GM23338 (cell line): ENCODE measurements at regions not wholly inside any gene's neighbourhood (a gene's known extent, or its start where the extent isn't known, plus 50 kb on each side); places are given as distances from the start of the nearest gene placed in this dataset.

Experiments used
- POLR2AphosphoS5 ChIP-seq: IDR thresholded peaks from 2 replicates; pipeline ENCODE4 v1.6.1; 2016; ENCODE audit warnings: antibody characterized with exemption, low read depth
- TF ChIP-seq, protein P1 (sequence below), 2 experiments: fragments of 200-600 bp in 1 of 2; sonication (generic) in 1 of 2; conservative IDR thresholded peaks; 2 replicates each; pipeline versions ENCODE4 v1.5.1 to v1.6.1; 2016 to 2017; ENCODE audit warnings: antibody characterized with exemption in 2 of 2, low read depth in 2 of 2, mild to moderate bottlenecking in 2 of 2, moderate library complexity in 1 of 2

DNA sequence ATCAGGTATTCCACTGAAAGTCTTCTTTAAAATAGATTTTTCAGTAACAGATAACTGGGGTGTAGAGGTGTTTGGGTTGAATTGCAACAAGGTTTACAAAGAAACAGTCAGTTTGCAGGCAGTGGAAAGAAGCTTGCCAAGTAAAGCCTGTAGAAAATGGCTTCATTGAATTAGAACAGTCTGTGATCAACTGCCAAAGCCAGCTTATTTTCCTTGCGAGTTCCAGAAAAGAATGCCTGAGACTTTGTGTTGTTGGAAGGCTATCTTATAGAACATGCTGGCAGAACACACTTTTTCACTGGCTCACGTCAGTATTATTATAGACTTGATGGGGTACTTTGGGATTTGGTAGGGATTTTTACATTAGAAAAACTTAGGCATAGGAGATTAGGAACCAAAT is 601.0 kb downstream of the XIRP2 start:
- TF ChIP-seq POLR2AphosphoS5: no peak
- TF ChIP-seq, protein P1, sequence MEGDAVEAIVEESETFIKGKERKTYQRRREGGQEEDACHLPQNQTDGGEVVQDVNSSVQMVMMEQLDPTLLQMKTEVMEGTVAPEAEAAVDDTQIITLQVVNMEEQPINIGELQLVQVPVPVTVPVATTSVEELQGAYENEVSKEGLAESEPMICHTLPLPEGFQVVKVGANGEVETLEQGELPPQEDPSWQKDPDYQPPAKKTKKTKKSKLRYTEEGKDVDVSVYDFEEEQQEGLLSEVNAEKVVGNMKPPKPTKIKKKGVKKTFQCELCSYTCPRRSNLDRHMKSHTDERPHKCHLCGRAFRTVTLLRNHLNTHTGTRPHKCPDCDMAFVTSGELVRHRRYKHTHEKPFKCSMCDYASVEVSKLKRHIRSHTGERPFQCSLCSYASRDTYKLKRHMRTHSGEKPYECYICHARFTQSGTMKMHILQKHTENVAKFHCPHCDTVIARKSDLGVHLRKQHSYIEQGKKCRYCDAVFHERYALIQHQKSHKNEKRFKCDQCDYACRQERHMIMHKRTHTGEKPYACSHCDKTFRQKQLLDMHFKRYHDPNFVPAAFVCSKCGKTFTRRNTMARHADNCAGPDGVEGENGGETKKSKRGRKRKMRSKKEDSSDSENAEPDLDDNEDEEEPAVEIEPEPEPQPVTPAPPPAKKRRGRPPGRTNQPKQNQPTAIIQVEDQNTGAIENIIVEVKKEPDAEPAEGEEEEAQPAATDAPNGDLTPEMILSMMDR (conservative IDR thresholded peaks at IDR 0.05; ENCODE audit: low read depth in 2 of 2): no peak
